DND-41 (cell line): ENCODE measurements at regions not wholly inside any gene's neighbourhood (a gene's known extent, or its start where the extent isn't known, plus 50 kb on each side); places are given as distances from the start of the nearest gene placed in this dataset.

Source experiments
- ATAC-seq: fragments of 200-7000 bp; cut with Tn5 transposase; 3 replicates; pipeline ENCODE4 v1.9.1; 2021; ENCODE audit warnings: low read depth; ENCODE audit not compliant: insufficient read depth
- DNase-seq: peaks from one replicate; pipeline ENCODE4 v3.0.0-alpha.2; 2020
- H2AFZ ChIP-seq: 2 replicates; pipeline ENCODE4 v1.6.0; 2012; ENCODE audit warnings: low read depth, low read length
- H3K27ac ChIP-seq: 2 replicates; pipeline ENCODE4 v1.5.1; 2012; ENCODE audit warnings: low read length, inconsistent platforms
- H3K27me3 ChIP-seq: fragments of 200-600 bp; sonication (generic); 2 replicates; pipeline ENCODE4 v1.6.0; 2012; ENCODE audit warnings: low read length, mild to moderate bottlenecking, inconsistent platforms; ENCODE audit not compliant: insufficient read depth, poor library complexity
- H3K36me3 ChIP-seq: 2 replicates; pipeline ENCODE4 v1.5.1; 2012; ENCODE audit warnings: low read length, inconsistent platforms; ENCODE audit not compliant: insufficient read depth
- H3K4me1 ChIP-seq: 2 replicates; pipeline ENCODE4 v1.5.1; 2012; ENCODE audit warnings: mild to moderate bottlenecking, low read length; ENCODE audit not compliant: insufficient read depth
- H3K4me2 ChIP-seq: 2 replicates; pipeline ENCODE4 v1.6.0; 2012; ENCODE audit warnings: mild to moderate bottlenecking, moderate library complexity, low read length, inconsistent platforms; ENCODE audit not compliant: insufficient read depth
- H3K4me3 ChIP-seq, 2 experiments: fragments of 200-600 bp in 1 of 2; shearing (Covaris generic) in 1 of 2; 2 replicates each; pipeline ENCODE4 v1.5.1; 2012 to 2016; ENCODE audit warnings: inconsistent platforms in 2 of 2, low read length in 2 of 2, mild to moderate bottlenecking in 2 of 2, low read depth in 1 of 2, moderate library complexity in 1 of 2
- H3K79me2 ChIP-seq: 2 replicates; pipeline ENCODE4 v1.6.0; 2012; ENCODE audit warnings: low read length, inconsistent platforms; ENCODE audit not compliant: insufficient read depth
- H3K9ac ChIP-seq: 2 replicates; pipeline ENCODE4 v1.6.0; 2012; ENCODE audit warnings: low read depth, mild to moderate bottlenecking, inconsistent platforms, low read length, moderate library complexity
- H3K9me3 ChIP-seq: 2 replicates; pipeline ENCODE4 v1.5.1; 2012; ENCODE audit warnings: low read length, moderate library complexity, mild to moderate bottlenecking, inconsistent platforms; ENCODE audit not compliant: insufficient read depth, severe bottlenecking
- H4K20me1 ChIP-seq: 2 replicates; pipeline ENCODE4 v1.6.0; 2012; ENCODE audit warnings: low read length; ENCODE audit not compliant: insufficient read depth
- EZH2 ChIP-seq: IDR thresholded peaks from 3 replicates; pipeline ENCODE4 v1.6.1; 2012; ENCODE audit warnings: borderline replicate concordance, low read depth, mild to moderate bottlenecking, moderate library complexity, low read length, inconsistent platforms; ENCODE audit not compliant: severe bottlenecking
- TF ChIP-seq, protein P1 (sequence below): IDR thresholded peaks from 2 replicates; pipeline ENCODE4 v1.5.1; 2012; ENCODE audit warnings: borderline replicate concordance, low read length, moderate library complexity, mild to moderate bottlenecking; ENCODE audit not compliant: poor library complexity, severe bottlenecking; ENCODE audit errors: extremely low read depth

DNA sequence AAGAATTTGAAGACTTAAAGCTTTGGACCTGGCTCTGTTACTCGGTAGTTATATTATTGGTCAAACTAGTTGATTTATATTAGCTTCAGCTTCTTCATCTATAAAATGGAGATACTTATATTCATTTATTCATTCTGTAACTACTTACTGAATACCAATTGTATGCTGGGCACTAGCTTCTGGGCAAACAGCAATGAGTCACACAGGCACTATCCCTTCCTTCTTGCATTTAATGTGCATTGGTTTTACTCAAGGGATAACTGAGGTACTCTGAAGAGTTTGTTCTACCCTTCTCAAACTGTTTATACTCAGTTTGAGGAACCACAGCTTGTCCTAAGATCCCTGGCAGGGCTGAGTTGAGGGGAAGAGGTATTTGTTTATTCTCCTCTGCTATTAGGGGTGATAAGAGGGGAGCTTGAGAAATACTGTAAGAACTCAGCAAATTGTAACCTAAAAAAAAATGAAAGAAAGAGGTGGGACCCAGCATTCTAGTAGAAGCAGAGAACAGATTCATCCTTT, 825.4 kb upstream of the AMELY start:
- no peak overlapping the region for H2AFZ ChIP-seq
- no peaks in the 10 kb centered on the region for H3K27me3 ChIP-seq
- no peak for ATAC-seq

DNA sequence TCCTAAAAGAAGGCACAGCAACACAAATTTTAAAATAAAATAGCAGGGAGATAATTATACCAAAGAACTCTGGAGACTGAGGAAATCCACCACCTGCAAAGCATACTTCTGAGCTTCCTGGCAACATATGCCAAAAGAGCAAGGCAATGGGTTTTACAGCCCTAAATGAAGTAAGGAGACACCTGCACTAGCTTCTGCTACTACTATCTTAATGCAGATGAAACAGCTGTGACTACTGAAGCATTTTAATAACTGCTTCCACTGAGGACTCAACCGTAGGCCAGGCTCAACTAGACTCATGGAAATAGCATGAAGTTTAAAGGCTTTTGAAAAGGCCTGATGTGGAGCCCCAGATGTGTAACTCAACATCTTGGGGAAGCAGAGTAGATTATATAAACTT, 820.1 kb upstream of the AMELY start:
- no peak for DNase-seq
- Histone ChIP-seq H3K27ac (peak overlapping the region; percentile 54; the same call in 1 of the 2 replicates), H3K4me3 (no peak overlapping the region), H3K4me2 (no peak overlapping the region), H3K9ac (no peak overlapping the region), H4K20me1 (no peaks in the 10 kb centered on the region), H3K27me3 (no peaks in the 10 kb centered on the region), H3K9me3 (no peaks in the 10 kb centered on the region), H2AFZ (no peak overlapping the region), H3K79me2 (no peaks in the 10 kb centered on the region), H3K36me3 (no peaks in the 10 kb centered on the region), H3K4me1 (peaks cover 39% of the 10 kb centered on the region)
- ATAC-seq = no peak
- TF ChIP-seq, protein P1, sequence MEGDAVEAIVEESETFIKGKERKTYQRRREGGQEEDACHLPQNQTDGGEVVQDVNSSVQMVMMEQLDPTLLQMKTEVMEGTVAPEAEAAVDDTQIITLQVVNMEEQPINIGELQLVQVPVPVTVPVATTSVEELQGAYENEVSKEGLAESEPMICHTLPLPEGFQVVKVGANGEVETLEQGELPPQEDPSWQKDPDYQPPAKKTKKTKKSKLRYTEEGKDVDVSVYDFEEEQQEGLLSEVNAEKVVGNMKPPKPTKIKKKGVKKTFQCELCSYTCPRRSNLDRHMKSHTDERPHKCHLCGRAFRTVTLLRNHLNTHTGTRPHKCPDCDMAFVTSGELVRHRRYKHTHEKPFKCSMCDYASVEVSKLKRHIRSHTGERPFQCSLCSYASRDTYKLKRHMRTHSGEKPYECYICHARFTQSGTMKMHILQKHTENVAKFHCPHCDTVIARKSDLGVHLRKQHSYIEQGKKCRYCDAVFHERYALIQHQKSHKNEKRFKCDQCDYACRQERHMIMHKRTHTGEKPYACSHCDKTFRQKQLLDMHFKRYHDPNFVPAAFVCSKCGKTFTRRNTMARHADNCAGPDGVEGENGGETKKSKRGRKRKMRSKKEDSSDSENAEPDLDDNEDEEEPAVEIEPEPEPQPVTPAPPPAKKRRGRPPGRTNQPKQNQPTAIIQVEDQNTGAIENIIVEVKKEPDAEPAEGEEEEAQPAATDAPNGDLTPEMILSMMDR = no peak
- no peak for TF ChIP-seq EZH2

More for the DNA sequence above, 825.4 kb upstream of the AMELY start:
- TF ChIP-seq EZH2 = no peak
- TF ChIP-seq, protein P1 = no peak
- H3K27ac ChIP-seq = no peak overlapping the region
- peaks cover 6% of the 10 kb centered on the region; the same call in 1 of the 2 replicates for H3K4me1 ChIP-seq
- H4K20me1 ChIP-seq = no peaks in the 10 kb centered on the region
- no peak overlapping the region for H3K4me3 ChIP-seq
- H3K36me3 ChIP-seq = no peaks in the 10 kb centered on the region
- no peak overlapping the region for H3K4me2 ChIP-seq
- no peak for DNase-seq
- no peaks in the 10 kb centered on the region for H3K9me3 ChIP-seq
- H3K9ac ChIP-seq = no peak overlapping the region
- H3K79me2 ChIP-seq = no peaks in the 10 kb centered on the region

DNA sequence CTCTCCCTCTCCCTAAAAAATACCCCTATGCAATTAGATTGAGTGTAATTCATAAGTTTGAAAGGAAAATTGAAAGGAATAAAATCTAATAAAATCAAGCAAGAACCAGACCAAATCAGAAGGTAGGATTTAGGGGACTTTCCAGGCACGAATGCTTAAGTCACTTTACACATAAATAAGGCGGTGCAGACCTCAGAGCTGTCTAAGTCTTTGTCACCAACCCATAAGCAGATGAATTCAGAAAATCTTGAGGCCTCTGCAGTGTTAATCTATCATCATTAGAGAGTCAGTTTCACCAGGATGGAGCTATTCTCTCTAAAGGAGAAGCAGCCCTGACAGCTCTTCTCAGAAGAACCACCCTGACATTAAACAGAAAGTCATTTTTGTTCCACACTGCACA, 819.1 kb upstream of the AMELY start:
- no peak overlapping the region for H3K4me3 ChIP-seq
- no peaks in the 10 kb centered on the region for H3K36me3 ChIP-seq
- H3K4me1 ChIP-seq = peaks cover 39% of the 10 kb centered on the region
- ATAC-seq (no peak), DNase-seq (no peak)
- no peaks in the 10 kb centered on the region for H4K20me1 ChIP-seq
- no peaks in the 10 kb centered on the region for H3K27me3 ChIP-seq
- H3K79me2 ChIP-seq = no peaks in the 10 kb centered on the region
- peak overlapping the region; percentile 60; the same call in 1 of the 2 replicates for H3K27ac ChIP-seq
- TF ChIP-seq, protein P1 = no peak
- TF ChIP-seq EZH2 = no peak
- no peaks in the 10 kb centered on the region for H3K9me3 ChIP-seq
- H3K9ac ChIP-seq = no peak overlapping the region
- H2AFZ ChIP-seq = peak overlapping the region; percentile 39; the same call in 1 of the 2 replicates
- no peak overlapping the region for H3K4me2 ChIP-seq
